ENCODE measurements at regions not wholly inside any gene's neighbourhood (a gene's known extent, or its start where the extent isn't known, plus 50 kb on each side); places are given as distances from the start of the nearest gene placed in this dataset.
"Not testable (repeated sequence)": the region's sequence is repeated elsewhere in the genome, so short reads cannot be mapped to it uniquely, and the experiment has no call there.

DNA sequence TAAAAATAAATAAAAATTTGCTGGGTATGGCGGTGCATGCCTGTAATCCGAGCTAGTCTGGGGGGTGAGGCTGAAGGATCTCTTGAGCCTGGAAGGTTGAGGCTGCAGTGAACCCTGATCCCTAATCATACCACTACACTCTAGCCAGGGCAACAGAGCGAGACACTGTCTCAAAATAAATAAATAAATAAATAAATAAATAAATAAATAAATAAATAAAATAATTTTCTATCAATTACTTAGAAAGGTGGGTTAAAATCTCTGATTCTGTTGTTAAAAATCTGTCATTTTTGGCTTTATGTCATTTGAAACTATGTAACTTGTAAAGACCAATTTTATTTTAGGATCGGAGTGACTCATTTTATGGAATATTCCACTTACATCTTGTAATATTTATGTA lies 958.6 kb downstream of the NXPH1 start:
- Mint-ChIP-seq H3K9me3 (peaks cover 14% of the 10 kb centered on the region), H3K27ac (no peak overlapping the region), H3K4me1 (0 out of 2 replicates have a peak, but pooled peaks cover 3% of the 10 kb centered on the region), H3K27me3 (ENCODE audit: low read depth) (no peaks in the 10 kb centered on the region), H3K36me3 (peaks cover 8% of the 10 kb centered on the region), H3K4me3 (no peak overlapping the region)
- DNase-seq (ENCODE audit: low spot score) = no peak
- no peak for ATAC-seq
- TF ChIP-seq, protein P1, sequence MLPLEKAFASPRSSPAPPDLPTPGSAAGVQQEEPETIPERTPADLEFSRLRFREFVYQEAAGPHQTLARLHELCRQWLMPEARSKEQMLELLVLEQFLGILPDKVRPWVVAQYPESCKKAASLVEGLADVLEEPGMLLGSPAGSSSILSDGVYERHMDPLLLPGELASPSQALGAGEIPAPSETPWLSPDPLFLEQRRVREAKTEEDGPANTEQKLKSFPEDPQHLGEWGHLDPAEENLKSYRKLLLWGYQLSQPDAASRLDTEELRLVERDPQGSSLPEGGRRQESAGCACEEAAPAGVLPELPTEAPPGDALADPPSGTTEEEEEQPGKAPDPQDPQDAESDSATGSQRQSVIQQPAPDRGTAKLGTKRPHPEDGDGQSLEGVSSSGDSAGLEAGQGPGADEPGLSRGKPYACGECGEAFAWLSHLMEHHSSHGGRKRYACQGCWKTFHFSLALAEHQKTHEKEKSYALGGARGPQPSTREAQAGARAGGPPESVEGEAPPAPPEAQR (CRISPR knock-in tag; IDR thresholded peaks at IDR 0.05) = no peak
- TF ChIP-seq CBFB (CRISPR knock-in tag; IDR thresholded peaks at IDR 0.05; ENCODE audit: low read depth) = no peak
- TF ChIP-seq, protein P2, sequence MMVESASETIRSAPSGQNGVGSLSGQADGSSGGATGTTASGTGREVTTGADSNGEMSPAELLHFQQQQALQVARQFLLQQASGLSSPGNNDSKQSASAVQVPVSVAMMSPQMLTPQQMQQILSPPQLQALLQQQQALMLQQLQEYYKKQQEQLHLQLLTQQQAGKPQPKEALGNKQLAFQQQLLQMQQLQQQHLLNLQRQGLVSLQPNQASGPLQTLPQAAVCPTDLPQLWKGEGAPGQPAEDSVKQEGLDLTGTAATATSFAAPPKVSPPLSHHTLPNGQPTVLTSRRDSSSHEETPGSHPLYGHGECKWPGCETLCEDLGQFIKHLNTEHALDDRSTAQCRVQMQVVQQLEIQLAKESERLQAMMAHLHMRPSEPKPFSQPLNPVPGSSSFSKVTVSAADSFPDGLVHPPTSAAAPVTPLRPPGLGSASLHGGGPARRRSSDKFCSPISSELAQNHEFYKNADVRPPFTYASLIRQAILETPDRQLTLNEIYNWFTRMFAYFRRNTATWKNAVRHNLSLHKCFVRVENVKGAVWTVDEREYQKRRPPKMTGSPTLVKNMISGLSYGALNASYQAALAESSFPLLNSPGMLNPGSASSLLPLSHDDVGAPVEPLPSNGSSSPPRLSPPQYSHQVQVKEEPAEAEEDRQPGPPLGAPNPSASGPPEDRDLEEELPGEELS (CRISPR knock-in tag; IDR thresholded peaks at IDR 0.05) = no peak
- TF ChIP-seq MYBL2 (CRISPR knock-in tag; IDR thresholded peaks at IDR 0.05) = no peak
- TF ChIP-seq HMGA2 (CRISPR knock-in tag; IDR thresholded peaks at IDR 0.05) = no peak
- TF ChIP-seq NR1H2 (CRISPR knock-in tag; IDR thresholded peaks at IDR 0.05) = no peak
- TF ChIP-seq TEAD4 (CRISPR knock-in tag; IDR thresholded peaks at IDR 0.05) = no peak
- TF ChIP-seq GRHL2 (CRISPR knock-in tag; IDR thresholded peaks at IDR 0.05; ENCODE audit: insufficient replicate concordance, severe bottlenecking) = no peak
- TF ChIP-seq, protein P3, sequence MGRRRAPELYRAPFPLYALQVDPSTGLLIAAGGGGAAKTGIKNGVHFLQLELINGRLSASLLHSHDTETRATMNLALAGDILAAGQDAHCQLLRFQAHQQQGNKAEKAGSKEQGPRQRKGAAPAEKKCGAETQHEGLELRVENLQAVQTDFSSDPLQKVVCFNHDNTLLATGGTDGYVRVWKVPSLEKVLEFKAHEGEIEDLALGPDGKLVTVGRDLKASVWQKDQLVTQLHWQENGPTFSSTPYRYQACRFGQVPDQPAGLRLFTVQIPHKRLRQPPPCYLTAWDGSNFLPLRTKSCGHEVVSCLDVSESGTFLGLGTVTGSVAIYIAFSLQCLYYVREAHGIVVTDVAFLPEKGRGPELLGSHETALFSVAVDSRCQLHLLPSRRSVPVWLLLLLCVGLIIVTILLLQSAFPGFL (CRISPR knock-in tag; IDR thresholded peaks at IDR 0.05; ENCODE audit: borderline replicate concordance) = no peak
- no peak for TF ChIP-seq KAT7 (CRISPR knock-in tag; IDR thresholded peaks at IDR 0.05; ENCODE audit: borderline replicate concordance)
- no peak for TF ChIP-seq NR3C1 (CRISPR knock-in tag; conservative IDR thresholded peaks at IDR 0.05; ENCODE audit: low read depth)
- TF ChIP-seq SMAD4 (CRISPR knock-in tag; IDR thresholded peaks at IDR 0.05) = no peak
- TF ChIP-seq ZNF396 (CRISPR knock-in tag; IDR thresholded peaks at IDR 0.05; ENCODE audit: borderline replicate concordance) = no peak
- no peak for TF ChIP-seq ARID4B (CRISPR knock-in tag; IDR thresholded peaks at IDR 0.05; ENCODE audit: borderline replicate concordance)
- TF ChIP-seq FOXK1 (CRISPR knock-in tag; IDR thresholded peaks at IDR 0.05) = no peak
- TF ChIP-seq, protein P4, sequence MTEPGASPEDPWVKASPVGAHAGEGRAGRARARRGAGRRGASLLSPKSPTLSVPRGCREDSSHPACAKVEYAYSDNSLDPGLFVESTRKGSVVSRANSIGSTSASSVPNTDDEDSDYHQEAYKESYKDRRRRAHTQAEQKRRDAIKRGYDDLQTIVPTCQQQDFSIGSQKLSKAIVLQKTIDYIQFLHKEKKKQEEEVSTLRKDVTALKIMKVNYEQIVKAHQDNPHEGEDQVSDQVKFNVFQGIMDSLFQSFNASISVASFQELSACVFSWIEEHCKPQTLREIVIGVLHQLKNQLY (CRISPR knock-in tag; IDR thresholded peaks at IDR 0.05) = no peak
- TF ChIP-seq SOX15 (CRISPR knock-in tag; IDR thresholded peaks at IDR 0.05) = no peak
- ChIA-PET POLR2A (no interaction called here), CTCF (no interaction called here)

DNA sequence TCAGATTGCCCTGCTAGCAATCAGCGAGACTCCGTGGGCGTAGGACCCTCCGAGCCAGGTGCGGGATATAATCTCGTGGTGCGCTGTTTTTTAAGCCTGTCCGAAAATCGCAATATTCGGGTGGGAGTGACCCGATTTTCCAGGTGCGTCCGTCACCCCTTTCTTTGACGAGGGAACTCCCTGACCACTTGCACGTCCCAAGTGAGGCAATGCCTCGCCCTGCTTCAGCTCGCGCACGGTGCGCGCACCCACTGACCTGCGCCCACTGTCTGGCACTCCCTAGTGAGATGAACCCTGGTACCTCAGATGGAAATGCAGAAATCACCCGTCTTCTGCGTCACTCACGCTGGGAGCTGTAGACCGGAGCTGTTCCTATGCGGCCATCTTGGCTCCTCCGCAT lies 971.0 kb downstream of the NXPH1 start:
- H3K27me3 Mint-ChIP-seq (ENCODE audit: low read depth); ATAC-seq; CTCF ChIA-PET; H3K9me3 Mint-ChIP-seq; H3K27ac Mint-ChIP-seq; H3K4me3 Mint-ChIP-seq; POLR2A ChIA-PET; H3K4me1 Mint-ChIP-seq; H3K36me3 Mint-ChIP-seq; DNase-seq (ENCODE audit: low spot score): not testable (repeated sequence)

Data from WTC11 (cell line).